ENCODE measurements at regions not wholly inside any gene's neighbourhood (a gene's known extent, or its start where the extent isn't known, plus 50 kb on each side); places are given as distances from the start of the nearest gene placed in this dataset.

- H3K4me3 ChIP-seq (ENCODE audit: low read depth, low read length), result no peak overlapping the region
- no peak for DNase-seq (ENCODE audit: low read depth)
Observed at GRCh38 chr11:26837154-26837553, 115.3 kb upstream of the SLC5A12 start.

GRCh38 chr11:26839911-26840698 lies 118.2 kb upstream of the SLC5A12 start:
- no peak for TF ChIP-seq CTCF (IDR thresholded peaks at IDR 0.05; ENCODE audit: insufficient read depth, low read depth, low read length)
- no peak overlapping the region for H3K4me3 ChIP-seq (ENCODE audit: low read depth, low read length)
- no peak for DNase-seq (ENCODE audit: low read depth)

More at GRCh38 chr11:26837154-26837553, 115.3 kb upstream of the SLC5A12 start:
- TF ChIP-seq CTCF (IDR thresholded peaks at IDR 0.05; ENCODE audit: insufficient read depth, low read depth, low read length), result no peak

DNA sequence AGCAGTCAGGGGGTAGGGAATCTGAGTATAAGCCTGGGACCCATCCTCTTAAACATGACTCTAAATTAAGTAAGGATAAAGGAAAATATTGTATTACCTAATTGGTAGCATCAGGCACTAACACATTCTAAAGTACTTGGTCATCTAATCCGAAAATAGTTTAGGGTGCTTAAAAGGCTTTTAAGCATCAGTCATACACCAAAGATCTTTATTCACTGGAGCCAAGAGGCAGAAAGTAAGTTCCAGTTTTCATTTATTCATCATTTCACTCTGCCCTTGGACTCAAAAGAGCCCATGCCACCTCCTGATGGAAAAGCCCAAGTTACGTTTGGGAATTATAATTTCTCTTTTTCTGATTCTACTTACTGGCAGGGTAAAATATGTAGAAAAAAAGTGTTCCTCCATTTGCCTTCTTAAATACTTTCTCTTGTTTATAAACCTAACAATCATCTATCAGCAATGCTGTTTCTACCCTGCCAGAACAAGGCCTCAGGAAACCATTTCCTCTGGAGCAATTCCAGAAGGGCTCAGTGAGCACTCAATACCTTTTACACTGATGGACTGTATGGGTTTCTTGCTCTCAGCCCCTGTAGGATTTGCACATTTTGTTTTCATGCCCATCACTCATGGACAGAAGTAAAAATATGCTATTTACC lies 120.1 kb upstream of the SLC5A12 start:
- peak; percentile 57 for DNase-seq (ENCODE audit: low read depth)
- TF ChIP-seq CTCF (IDR thresholded peaks at IDR 0.05; ENCODE audit: insufficient read depth, low read depth, low read length), result no peak
- no peak overlapping the region for H3K4me3 ChIP-seq (ENCODE audit: low read depth, low read length)

DNA sequence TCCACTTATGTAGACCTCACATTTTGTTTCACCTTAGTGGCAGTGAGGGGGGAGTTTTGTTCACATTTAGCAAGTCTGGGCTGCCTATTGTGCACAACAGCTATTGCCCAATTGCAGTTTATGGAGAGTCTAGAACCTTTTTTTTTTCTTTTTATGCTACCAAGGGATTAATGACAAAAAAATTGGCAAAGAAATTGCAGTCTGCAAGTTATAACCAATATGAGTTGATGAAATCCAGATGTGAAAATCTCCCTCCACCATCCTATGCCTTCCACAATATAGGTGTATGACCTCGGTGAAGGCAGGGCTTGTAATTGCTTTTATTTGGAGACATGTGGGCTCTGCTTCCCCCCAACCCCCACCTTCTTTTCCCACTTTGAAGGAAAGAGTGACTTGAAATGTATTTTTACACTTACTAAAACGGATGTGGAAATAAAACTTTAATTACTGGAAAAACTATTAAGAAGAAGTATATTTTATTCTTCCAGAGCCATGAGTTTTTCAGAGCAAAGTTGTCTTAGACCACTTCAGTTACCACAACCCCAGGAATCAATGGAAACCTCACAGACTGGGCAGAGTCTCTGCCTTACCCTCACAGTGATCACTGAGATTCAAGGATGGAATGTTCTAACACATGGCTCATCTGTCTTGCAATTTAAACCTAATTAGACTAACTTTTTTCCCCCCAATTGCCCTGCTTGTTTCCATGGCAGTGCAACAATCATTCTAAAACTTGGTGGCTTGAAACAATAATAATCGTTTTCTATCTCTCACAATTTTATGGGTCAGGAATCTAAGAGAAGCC lies 120.8 kb upstream of the SLC5A12 start:
- TF ChIP-seq CTCF (IDR thresholded peaks at IDR 0.05; ENCODE audit: insufficient read depth, low read depth, low read length), result no peak
- H3K4me3 ChIP-seq (ENCODE audit: low read depth, low read length), result no peak overlapping the region
- DNase-seq (ENCODE audit: low read depth), result peak; percentile 54

DNA sequence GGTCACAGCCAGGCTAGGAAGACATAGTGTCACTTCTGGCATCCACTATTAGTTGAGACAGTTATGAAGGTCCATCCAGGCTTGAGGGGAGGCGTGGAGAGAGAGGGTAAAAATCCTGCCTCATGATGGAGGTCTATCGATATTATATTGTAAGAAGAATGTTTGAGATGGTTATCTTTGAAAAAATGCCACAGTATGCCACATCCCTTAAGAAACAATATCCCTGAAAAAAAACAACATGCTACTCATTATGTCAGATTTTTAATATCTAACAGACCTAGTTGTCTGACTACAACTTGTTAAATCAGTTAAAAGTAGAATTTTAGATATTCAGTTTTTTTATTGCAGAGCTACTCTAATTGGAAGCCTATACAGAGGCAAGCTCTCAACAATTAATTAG lies 121.7 kb upstream of the SLC5A12 start:
- no peak for TF ChIP-seq CTCF (IDR thresholded peaks at IDR 0.05; ENCODE audit: insufficient read depth, low read depth, low read length)
- H3K4me3 ChIP-seq (ENCODE audit: low read depth, low read length), result no peak overlapping the region

DNA sequence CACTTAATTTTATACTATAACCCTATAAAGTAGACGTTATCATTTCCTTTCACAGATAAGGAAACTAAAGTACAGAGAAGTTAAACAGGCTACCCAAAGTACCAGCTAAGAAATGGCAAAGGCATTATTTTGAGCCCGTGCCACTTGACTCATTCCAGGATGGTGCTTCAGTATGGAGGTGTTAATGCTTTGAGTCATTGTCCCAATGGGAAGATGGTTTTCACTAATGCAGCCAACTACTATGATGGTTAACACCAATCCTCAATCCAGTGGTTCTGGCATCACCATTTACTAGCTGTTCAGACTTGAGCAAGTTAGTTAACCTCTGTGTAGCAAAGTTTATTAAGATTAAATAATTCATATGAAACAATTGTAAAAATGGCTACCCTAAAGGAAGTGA lies 123.1 kb upstream of the SLC5A12 start:
- no peak for DNase-seq (ENCODE audit: low read depth)

More for the DNA sequence above, 121.7 kb upstream of the SLC5A12 start:
- no peak for DNase-seq (ENCODE audit: low read depth)

More for the DNA sequence above, 123.1 kb upstream of the SLC5A12 start:
- H3K4me3 ChIP-seq (ENCODE audit: low read depth, low read length), result no peak overlapping the region
- no peak for TF ChIP-seq CTCF (IDR thresholded peaks at IDR 0.05; ENCODE audit: insufficient read depth, low read depth, low read length)

Measured in fibroblast of villous mesenchyme (primary cell).